ENCODE measurements at regions not wholly inside any gene's neighbourhood (a gene's known extent, or its start where the extent isn't known, plus 50 kb on each side); places are given as distances from the start of the nearest gene placed in this dataset.

DNA sequence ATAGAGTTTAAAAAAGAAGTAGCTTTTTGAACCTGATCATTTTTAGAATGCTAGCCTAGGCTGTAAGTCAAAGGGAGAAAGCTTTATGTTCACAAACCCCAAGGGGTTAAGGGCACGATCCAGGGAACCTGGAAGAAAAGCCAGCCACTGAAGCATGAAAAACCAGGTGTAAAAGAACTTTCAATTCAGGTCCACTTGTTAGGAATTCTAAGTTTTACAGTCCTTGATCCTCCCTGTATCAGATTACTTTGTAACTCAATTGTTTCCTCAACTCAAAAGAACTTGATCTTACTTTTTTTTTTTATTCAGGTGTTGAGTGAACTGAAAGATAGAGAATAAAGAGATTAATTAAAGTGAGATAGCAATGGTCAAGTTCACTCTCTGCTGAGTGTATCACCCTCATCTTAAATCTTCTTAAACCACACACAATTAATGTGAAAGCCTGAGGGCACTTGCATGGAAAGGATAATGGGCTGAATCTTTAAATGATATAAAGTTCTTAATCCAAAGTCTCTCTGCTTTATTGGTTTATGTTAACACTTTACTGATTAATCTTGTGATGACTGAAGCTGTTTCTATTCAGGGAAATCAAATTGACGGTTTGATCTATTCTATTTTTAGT is 672.2 kb upstream of the LRRN3 start (continued):
- TF ChIP-seq, protein P1, sequence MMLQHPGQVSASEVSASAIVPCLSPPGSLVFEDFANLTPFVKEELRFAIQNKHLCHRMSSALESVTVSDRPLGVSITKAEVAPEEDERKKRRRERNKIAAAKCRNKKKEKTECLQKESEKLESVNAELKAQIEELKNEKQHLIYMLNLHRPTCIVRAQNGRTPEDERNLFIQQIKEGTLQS (IDR thresholded peaks at IDR 0.05) = no peak
- TF ChIP-seq EGR1 (IDR thresholded peaks at IDR 0.05; ENCODE audit: low read depth in 2 of 2) (no peak), RAD21 (IDR thresholded peaks at IDR 0.05) (no peak), GABPA (IDR thresholded peaks at IDR 0.05 in 1 of 2, conservative IDR thresholded peaks at IDR 0.05 in 1 of 2) (no peak), FOXA2 (IDR thresholded peaks at IDR 0.05) (no peak)
- TF ChIP-seq, protein P2, sequence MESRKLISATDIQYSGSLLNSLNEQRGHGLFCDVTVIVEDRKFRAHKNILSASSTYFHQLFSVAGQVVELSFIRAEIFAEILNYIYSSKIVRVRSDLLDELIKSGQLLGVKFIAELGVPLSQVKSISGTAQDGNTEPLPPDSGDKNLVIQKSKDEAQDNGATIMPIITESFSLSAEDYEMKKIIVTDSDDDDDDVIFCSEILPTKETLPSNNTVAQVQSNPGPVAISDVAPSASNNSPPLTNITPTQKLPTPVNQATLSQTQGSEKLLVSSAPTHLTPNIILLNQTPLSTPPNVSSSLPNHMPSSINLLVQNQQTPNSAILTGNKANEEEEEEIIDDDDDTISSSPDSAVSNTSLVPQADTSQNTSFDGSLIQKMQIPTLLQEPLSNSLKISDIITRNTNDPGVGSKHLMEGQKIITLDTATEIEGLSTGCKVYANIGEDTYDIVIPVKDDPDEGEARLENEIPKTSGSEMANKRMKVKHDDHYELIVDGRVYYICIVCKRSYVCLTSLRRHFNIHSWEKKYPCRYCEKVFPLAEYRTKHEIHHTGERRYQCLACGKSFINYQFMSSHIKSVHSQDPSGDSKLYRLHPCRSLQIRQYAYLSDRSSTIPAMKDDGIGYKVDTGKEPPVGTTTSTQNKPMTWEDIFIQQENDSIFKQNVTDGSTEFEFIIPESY (IDR thresholded peaks at IDR 0.05) = no peak

DNA sequence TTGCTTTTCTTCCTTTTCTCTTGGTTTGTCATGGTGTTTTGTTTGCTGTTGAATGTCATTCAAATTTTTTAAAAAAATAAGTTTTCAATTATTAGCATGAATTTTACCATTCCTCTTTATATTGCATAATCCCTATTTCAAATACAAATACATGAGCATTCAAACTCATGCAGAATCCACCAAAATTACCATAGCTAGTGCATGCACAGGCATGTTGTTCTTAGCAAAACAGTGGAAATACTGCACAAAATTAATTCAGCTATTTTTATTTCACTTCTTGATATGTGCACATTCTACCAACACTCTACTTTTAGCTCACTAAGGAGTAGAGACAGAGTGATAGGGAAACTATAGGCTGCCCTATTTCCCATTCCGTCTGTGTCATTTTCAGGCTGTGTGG is 670.1 kb upstream of the LRRN3 start:
- H3K9me3 ChIP-seq (ENCODE audit: control insufficient read depth in 4 of 4, low read length in 3 of 4) = no peaks in the 10 kb centered on the region
- TF ChIP-seq, protein P1 (IDR thresholded peaks at IDR 0.05) = no peak
- TF ChIP-seq, protein P2 (IDR thresholded peaks at IDR 0.05) = no peak
- TF ChIP-seq NR2F2 (IDR thresholded peaks at IDR 0.05) (no peak), TAF1 (conservative IDR thresholded peaks at IDR 0.05) (no peak), RAD21 (IDR thresholded peaks at IDR 0.05) (no peak), SP1 (IDR thresholded peaks at IDR 0.05) (no peak), RXRA (IDR thresholded peaks at IDR 0.05) (no peak), EGR1 (IDR thresholded peaks at IDR 0.05; ENCODE audit: low read depth in 2 of 2) (no peak), HNF4G (IDR thresholded peaks at IDR 0.05) (no peak), JUND (IDR thresholded peaks at IDR 0.05) (no peak), FOXA1 (IDR thresholded peaks at IDR 0.05) (no peak), GABPA (IDR thresholded peaks at IDR 0.05 in 1 of 2, conservative IDR thresholded peaks at IDR 0.05 in 1 of 2) (no peak), YY1 (IDR thresholded peaks at IDR 0.05) (no peak), HNF4A (conservative IDR thresholded peaks at IDR 0.05) (no peak), FOXA2 (IDR thresholded peaks at IDR 0.05) (no peak)
- TF ChIP-seq, protein P3, sequence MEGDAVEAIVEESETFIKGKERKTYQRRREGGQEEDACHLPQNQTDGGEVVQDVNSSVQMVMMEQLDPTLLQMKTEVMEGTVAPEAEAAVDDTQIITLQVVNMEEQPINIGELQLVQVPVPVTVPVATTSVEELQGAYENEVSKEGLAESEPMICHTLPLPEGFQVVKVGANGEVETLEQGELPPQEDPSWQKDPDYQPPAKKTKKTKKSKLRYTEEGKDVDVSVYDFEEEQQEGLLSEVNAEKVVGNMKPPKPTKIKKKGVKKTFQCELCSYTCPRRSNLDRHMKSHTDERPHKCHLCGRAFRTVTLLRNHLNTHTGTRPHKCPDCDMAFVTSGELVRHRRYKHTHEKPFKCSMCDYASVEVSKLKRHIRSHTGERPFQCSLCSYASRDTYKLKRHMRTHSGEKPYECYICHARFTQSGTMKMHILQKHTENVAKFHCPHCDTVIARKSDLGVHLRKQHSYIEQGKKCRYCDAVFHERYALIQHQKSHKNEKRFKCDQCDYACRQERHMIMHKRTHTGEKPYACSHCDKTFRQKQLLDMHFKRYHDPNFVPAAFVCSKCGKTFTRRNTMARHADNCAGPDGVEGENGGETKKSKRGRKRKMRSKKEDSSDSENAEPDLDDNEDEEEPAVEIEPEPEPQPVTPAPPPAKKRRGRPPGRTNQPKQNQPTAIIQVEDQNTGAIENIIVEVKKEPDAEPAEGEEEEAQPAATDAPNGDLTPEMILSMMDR (IDR thresholded peaks at IDR 0.05; ENCODE audit: low read depth, low read length, missing input control) = no peak
- TF ChIP-seq, protein P4, sequence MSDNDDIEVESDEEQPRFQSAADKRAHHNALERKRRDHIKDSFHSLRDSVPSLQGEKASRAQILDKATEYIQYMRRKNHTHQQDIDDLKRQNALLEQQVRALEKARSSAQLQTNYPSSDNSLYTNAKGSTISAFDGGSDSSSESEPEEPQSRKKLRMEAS (IDR thresholded peaks at IDR 0.05) = no peak
- TF ChIP-seq, protein P5, sequence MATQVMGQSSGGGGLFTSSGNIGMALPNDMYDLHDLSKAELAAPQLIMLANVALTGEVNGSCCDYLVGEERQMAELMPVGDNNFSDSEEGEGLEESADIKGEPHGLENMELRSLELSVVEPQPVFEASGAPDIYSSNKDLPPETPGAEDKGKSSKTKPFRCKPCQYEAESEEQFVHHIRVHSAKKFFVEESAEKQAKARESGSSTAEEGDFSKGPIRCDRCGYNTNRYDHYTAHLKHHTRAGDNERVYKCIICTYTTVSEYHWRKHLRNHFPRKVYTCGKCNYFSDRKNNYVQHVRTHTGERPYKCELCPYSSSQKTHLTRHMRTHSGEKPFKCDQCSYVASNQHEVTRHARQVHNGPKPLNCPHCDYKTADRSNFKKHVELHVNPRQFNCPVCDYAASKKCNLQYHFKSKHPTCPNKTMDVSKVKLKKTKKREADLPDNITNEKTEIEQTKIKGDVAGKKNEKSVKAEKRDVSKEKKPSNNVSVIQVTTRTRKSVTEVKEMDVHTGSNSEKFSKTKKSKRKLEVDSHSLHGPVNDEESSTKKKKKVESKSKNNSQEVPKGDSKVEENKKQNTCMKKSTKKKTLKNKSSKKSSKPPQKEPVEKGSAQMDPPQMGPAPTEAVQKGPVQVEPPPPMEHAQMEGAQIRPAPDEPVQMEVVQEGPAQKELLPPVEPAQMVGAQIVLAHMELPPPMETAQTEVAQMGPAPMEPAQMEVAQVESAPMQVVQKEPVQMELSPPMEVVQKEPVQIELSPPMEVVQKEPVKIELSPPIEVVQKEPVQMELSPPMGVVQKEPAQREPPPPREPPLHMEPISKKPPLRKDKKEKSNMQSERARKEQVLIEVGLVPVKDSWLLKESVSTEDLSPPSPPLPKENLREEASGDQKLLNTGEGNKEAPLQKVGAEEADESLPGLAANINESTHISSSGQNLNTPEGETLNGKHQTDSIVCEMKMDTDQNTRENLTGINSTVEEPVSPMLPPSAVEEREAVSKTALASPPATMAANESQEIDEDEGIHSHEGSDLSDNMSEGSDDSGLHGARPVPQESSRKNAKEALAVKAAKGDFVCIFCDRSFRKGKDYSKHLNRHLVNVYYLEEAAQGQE (IDR thresholded peaks at IDR 0.05) = no peak
- H3K36me3 ChIP-seq (ENCODE audit: control insufficient read depth in 4 of 4, insufficient read depth in 3 of 4, low read depth in 1 of 4, low read length in 3 of 4) = no peaks in the 10 kb centered on the region
- no peaks in the 10 kb centered on the region for H3K4me1 ChIP-seq (ENCODE audit: control insufficient read depth in 4 of 4, insufficient read depth in 4 of 4, low read length in 3 of 4)
- H3K27ac ChIP-seq (ENCODE audit: low read depth in 1 of 2, low read length in 2 of 2) = no peak overlapping the region
- no peaks in the 10 kb centered on the region for H3K27me3 ChIP-seq (ENCODE audit: control insufficient read depth in 4 of 4, insufficient read depth in 4 of 4, low read length in 3 of 4)
- H3K9ac ChIP-seq (ENCODE audit: low read depth in 1 of 2, low read length in 2 of 2) = no peak overlapping the region
- H3K4me3 ChIP-seq (ENCODE audit: low read depth in 1 of 3, low read length in 3 of 3) = no peak overlapping the region
- DNase-seq (ENCODE audit: low spot score) = no peak
- 82% methylated on average over 1 of the region's 1 CpG for WGBS

All from liver (tissue), 8 donors.